A549 (cell line): ENCODE measurements at regions not wholly inside any gene's neighbourhood (a gene's known extent, or its start where the extent isn't known, plus 50 kb on each side); places are given as distances from the start of the nearest gene placed in this dataset.

Experiments used
- CTCF ChIP-seq: fragments of >200 bp; sonication (Bioruptor Twin); formaldehyde crosslinking; IDR thresholded peaks from 3 replicates; pipeline ENCODE4 v1.5.1; 2016
- ELK1 ChIP-seq: fragments of 150-350 bp; IDR thresholded peaks from 2 replicates; pipeline ENCODE4 v1.6.1; 2014; ENCODE audit warnings: low read depth, mild to moderate bottlenecking, low read length
- KDM1A ChIP-seq: fragments of 200-600 bp; sonication (generic); IDR thresholded peaks from 2 replicates; pipeline ENCODE4 v1.6.1; 2016; ENCODE audit warnings: low read depth, mild to moderate bottlenecking
- MAFK ChIP-seq: fragments of 450-650 bp; IDR thresholded peaks from 2 replicates; pipeline ENCODE4 v1.6.1; 2014; ENCODE audit not compliant: partially characterized antibody
- MYC ChIP-seq: IDR thresholded peaks from 2 replicates; pipeline ENCODE4 v1.6.1; 2012; ENCODE audit warnings: mild to moderate bottlenecking, inconsistent platforms, low read length, improper control_type of control experiment, borderline replicate concordance
- POLR2A ChIP-seq: IDR thresholded peaks from 2 replicates; pipeline ENCODE4 v1.6.1; 2012; ENCODE audit warnings: mild to moderate bottlenecking, low read length
- RAD21 ChIP-seq, 2 experiments: fragments of >200 bp in 1 of 2; sonication (Bioruptor Twin) in 1 of 2; formaldehyde crosslinking in 1 of 2; IDR thresholded peaks in 1 of 2; conservative IDR thresholded peaks in 1 of 2; 2 replicates in 1 of 2; 3 replicates in 1 of 2; pipeline ENCODE4 v1.6.1; 2012 to 2018; ENCODE audit warnings: inconsistent platforms in 1 of 2
- SREBF2 ChIP-seq: fragments of 450-650 bp; IDR thresholded peaks from 2 replicates; pipeline ENCODE4 v1.6.1; 2014; ENCODE audit warnings: mild to moderate bottlenecking, moderate library complexity
- TF ChIP-seq, protein P1 (sequence below): IDR thresholded peaks from 2 replicates; pipeline ENCODE4 v1.6.1; 2012; ENCODE audit warnings: low read depth, borderline replicate concordance

DNA sequence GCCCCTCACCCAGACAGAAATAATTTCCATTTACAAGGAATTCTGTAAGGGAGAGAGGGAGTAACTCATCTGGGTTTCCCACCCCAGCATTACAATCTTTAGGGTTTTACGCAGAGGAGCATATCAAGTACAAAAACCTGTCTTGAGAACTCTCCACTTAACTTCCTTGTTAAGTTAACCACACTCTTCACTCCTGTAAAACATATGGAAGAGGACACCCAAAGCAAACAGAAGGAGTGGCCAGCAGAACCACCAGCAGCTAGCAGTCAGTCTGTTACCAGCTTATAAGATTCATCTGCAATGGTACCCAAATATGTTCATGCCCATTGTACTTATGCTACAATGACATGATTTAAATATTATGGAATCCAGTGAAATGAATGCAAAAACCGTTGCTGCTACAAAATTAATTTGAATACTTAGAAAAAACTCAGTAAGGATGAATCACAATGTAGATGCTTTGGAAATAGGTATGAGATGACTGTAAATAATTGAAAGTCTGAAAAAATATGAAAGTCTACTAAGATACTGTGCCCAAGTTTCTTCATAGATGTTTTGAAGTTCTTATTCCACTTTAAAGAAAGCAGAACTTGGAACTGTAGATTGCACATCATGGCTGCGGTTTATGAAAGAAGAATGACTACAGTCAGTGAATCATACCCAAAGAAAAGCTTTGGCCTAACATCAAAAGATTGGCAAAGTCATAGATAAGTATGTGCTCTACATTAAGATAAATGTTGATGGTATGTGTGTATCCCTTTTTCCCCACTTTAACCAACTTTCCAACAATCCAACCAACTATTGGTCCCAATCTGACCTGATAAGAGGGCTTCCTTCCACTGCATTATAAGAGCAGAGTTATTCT lies 233.6 kb downstream of the ACTL7B start:
- no peak for TF ChIP-seq KDM1A
- TF ChIP-seq SREBF2 = no peak
- no peak for TF ChIP-seq POLR2A
- no peak for TF ChIP-seq CTCF
- TF ChIP-seq MAFK = no peak
- TF ChIP-seq RAD21 (conservative IDR thresholded peaks at IDR 0.05 in 1 of 2, IDR thresholded peaks at IDR 0.05 in 1 of 2) = no peak
- no peak for TF ChIP-seq ELK1
- TF ChIP-seq MYC = no peak
- TF ChIP-seq, protein P1, sequence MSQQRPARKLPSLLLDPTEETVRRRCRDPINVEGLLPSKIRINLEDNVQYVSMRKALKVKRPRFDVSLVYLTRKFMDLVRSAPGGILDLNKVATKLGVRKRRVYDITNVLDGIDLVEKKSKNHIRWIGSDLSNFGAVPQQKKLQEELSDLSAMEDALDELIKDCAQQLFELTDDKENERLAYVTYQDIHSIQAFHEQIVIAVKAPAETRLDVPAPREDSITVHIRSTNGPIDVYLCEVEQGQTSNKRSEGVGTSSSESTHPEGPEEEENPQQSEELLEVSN = no peak
